Activated CD8-positive, alpha-beta T cell treated with anti-CD3 and anti-CD28 coated beads for 36 hours (primary cell): ENCODE measurements at regions not wholly inside any gene's neighbourhood (a gene's known extent, or its start where the extent isn't known, plus 50 kb on each side); places are given as distances from the start of the nearest gene placed in this dataset.

Experiments used
- ATAC-seq: fragments of 200-7000 bp; cut with Tn5 transposase; one replicate; pipeline ENCODE4 v1.10.0; 2021; ENCODE audit warnings: mild to moderate bottlenecking, moderate library complexity
- CTCF ChIA-PET: fragments of 350-600 bp; sonication (Branson Sonifier 250); formaldehyde crosslinking; loops from one replicate; lab custom pipeline; 2021; ENCODE audit warnings: antibody characterized with exemption; lab: Charles Lee
- POLR2A ChIA-PET: fragments of 350-600 bp; sonication (Branson Sonifier 250); formaldehyde crosslinking; loops from one replicate; lab custom pipeline; 2021; ENCODE audit warnings: antibody characterized with exemption; lab: Charles Lee
- DNase-seq: peaks from one replicate; pipeline ENCODE4 v3.0.0-alpha.2; 2020
- H3K27ac Mint-ChIP-seq: one replicate; pipeline ENCODE4 v1.8.0; 2021; ENCODE audit warnings: mild to moderate bottlenecking, mixed read lengths
- H3K27me3 Mint-ChIP-seq: one replicate; pipeline ENCODE4 v1.8.0; 2021; ENCODE audit warnings: mixed read lengths
- H3K36me3 Mint-ChIP-seq: one replicate; pipeline ENCODE4 v1.8.0; 2021; ENCODE audit warnings: low read depth, mixed read lengths
- H3K4me1 Mint-ChIP-seq: one replicate; pipeline ENCODE4 v1.8.0; 2021; ENCODE audit warnings: low read depth, mixed read lengths
- H3K4me3 Mint-ChIP-seq: one replicate; pipeline ENCODE4 v1.8.0; 2021; ENCODE audit warnings: mild to moderate bottlenecking, moderate library complexity, mixed read lengths
- H3K9me3 Mint-ChIP-seq: one replicate; pipeline ENCODE4 v1.8.0; 2021; ENCODE audit warnings: mixed read lengths
- intact Hi-C: fragments of 100-400 bp; cut with micrococcal nuclease; formaldehyde crosslinking; loops from one replicate; pipeline ENCODE4 v1.10.0; 2022
- TF ChIP-seq, protein P1 (sequence below): fragments of 200-600 bp; IDR thresholded peaks from one replicate; pipeline ENCODE4 v1.8.0; 2022; ENCODE audit warnings: antibody characterized with exemption, mild to moderate bottlenecking

DNA sequence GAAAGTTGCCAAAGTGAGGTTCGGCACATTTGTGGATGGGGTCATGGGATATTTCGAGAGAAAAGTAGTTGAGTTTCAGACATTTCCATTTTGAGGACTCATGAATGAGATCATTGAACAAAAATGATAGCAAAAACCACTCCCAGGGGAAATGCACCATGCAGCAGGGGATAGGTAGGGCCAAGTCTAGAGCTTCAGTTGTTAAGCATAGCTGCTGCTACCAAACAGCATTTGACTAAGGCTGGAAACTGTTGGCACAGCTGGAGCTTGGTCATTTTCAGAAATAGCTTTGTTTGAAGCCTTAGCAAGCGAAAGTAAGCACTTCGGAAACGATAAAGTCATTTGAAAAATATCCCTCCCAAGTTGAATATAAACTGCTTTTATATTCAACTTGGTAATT, 431.8 kb downstream of the SOCS6 start:
- ChIA-PET POLR2A (no interaction called here), CTCF (interaction anchor here (1.2 kb wide), 1 partner anchor 54 kb away, joined by 3 read pairs; no protein-coding TSS in a partner anchor)
- TF ChIP-seq, protein P1, sequence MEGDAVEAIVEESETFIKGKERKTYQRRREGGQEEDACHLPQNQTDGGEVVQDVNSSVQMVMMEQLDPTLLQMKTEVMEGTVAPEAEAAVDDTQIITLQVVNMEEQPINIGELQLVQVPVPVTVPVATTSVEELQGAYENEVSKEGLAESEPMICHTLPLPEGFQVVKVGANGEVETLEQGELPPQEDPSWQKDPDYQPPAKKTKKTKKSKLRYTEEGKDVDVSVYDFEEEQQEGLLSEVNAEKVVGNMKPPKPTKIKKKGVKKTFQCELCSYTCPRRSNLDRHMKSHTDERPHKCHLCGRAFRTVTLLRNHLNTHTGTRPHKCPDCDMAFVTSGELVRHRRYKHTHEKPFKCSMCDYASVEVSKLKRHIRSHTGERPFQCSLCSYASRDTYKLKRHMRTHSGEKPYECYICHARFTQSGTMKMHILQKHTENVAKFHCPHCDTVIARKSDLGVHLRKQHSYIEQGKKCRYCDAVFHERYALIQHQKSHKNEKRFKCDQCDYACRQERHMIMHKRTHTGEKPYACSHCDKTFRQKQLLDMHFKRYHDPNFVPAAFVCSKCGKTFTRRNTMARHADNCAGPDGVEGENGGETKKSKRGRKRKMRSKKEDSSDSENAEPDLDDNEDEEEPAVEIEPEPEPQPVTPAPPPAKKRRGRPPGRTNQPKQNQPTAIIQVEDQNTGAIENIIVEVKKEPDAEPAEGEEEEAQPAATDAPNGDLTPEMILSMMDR: no peak
- Mint-ChIP-seq H3K36me3 (no peaks in the 10 kb centered on the region), H3K27ac (no peak overlapping the region), H3K4me1 (no peaks in the 10 kb centered on the region), H3K9me3 (peaks cover 5% of the 10 kb centered on the region), H3K27me3 (no peaks in the 10 kb centered on the region), H3K4me3 (no peak overlapping the region)
- ATAC-seq (no peak), DNase-seq (no peak)
- intact Hi-C loops: no loop called here

DNA sequence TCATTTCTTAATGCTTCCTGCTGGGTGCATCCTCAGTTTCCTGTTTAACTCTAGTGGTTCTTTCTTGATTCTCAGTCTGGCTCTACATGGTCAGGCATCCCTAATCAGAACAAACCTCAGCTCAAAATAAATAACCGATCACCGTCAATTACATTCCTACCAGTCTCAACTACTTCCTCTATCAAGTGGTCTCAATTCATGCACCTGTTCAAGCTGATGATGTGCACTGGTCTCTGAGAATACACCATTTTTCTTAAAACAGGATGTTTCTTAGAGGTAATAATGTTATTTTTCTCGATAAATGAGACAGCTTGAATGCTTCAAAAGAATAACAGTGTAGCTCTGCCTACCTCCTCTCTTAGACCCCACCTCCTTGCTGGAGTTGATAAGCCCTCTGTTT, 420.9 kb downstream of the SOCS6 start:
- no peaks in the 10 kb centered on the region for H3K27me3 Mint-ChIP-seq
- DNase-seq (no peak), ATAC-seq (no peak)
- intact Hi-C loops: no loop called here
- H3K4me1 Mint-ChIP-seq: peaks cover 6% of the 10 kb centered on the region
- H3K36me3 Mint-ChIP-seq: peaks cover 4% of the 10 kb centered on the region
- no peak overlapping the region for H3K4me3 Mint-ChIP-seq
- TF ChIP-seq, protein P1: no peak
- ChIA-PET POLR2A (no interaction called here), CTCF (no interaction called here)
- peaks cover 18% of the 10 kb centered on the region for H3K9me3 Mint-ChIP-seq
- no peak overlapping the region for H3K27ac Mint-ChIP-seq

DNA sequence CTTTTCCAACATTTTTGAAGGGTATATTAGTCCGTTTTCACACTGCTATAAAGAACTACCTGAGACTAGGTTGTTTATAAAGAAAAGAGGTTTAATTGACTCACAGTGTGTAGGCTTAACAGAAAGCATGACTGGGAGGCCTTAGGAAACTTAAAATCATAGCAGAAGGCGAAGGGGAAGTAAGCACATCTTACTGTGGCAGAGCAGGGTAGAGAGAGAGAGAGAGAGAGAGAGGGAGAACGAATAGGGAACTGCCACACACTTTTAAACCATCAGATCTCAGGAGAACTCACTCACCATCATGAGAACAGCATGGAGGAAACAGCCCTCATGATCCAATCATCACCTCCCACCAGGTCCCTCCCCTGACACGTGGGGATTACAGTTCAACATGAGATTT, 420.3 kb downstream of the SOCS6 start:
- intact Hi-C loops: no loop called here
- Mint-ChIP-seq H3K9me3 (peaks cover 18% of the 10 kb centered on the region), H3K4me1 (peaks cover 6% of the 10 kb centered on the region), H3K36me3 (peaks cover 4% of the 10 kb centered on the region), H3K4me3 (no peak overlapping the region), H3K27ac (no peak overlapping the region), H3K27me3 (no peaks in the 10 kb centered on the region)
- CTCF ChIA-PET: no interaction called here
- DNase-seq (no peak), ATAC-seq (no peak)
- POLR2A ChIA-PET: no interaction called here
- TF ChIP-seq, protein P1: no peak

DNA sequence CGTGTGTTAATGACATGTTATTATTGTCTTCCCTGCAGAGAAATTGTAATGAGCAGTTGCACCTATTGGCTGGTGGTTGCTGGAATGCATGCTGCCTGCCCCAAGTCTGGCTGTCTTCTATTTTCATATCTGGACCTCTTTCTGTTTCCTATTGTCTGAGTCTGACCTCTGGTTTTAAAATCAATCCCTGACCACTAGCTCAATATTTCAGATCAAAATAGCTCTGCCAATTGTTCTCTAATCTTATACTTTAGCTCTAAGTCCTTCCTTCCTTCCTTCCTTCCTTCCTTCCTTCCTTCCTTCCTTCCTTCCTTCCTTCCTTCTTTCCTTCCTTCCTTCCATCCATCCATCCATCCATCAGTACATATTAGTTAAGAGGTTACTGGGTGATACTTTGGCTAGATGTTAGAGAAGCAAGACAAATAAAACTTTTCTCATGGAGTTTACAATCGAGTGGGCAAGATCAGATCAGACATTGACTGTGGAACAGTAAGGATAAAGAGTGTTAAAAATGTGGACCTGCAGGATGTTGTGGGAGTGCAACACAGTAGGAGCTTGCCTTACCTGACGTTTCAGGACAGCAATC, 417.1 kb downstream of the SOCS6 start:
- ChIA-PET POLR2A (no interaction called here), CTCF (no interaction called here)
- ATAC-seq (no peak), DNase-seq (no peak)
- no peak overlapping the region for H3K4me3 Mint-ChIP-seq
- peaks cover 9% of the 10 kb centered on the region for H3K9me3 Mint-ChIP-seq
- H3K36me3 Mint-ChIP-seq: no peaks in the 10 kb centered on the region
- TF ChIP-seq, protein P1: no peak
- no peaks in the 10 kb centered on the region for H3K27me3 Mint-ChIP-seq
- intact Hi-C loops: no loop called here
- H3K4me1 Mint-ChIP-seq: peaks cover 6% of the 10 kb centered on the region
- no peak overlapping the region for H3K27ac Mint-ChIP-seq

DNA sequence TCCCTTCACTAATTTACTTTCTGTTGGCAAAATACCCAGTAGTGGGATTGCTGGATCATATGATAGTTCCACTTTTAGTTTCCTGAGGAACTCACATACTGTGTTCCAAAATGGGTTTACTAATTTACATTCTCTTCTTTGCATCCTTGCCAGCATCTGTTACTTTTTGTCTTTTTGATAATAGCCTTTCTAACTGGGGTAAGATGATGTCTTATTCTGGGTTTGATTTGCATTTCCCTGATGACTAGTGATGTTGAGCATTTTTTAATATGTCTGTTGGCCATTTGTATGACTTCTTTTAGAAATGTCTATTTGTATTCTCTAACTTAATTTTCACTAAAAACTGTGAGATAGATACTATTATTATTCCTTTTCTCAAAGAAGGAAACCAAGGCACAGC, 411.7 kb downstream of the SOCS6 start:
- H3K27ac Mint-ChIP-seq: no peak overlapping the region
- no peak for DNase-seq
- peaks cover 2% of the 10 kb centered on the region for H3K4me1 Mint-ChIP-seq
- peaks cover 13% of the 10 kb centered on the region for H3K9me3 Mint-ChIP-seq
- CTCF ChIA-PET: no interaction called here
- POLR2A ChIA-PET: interaction anchor here (0.7 kb wide), 1 partner anchor 126 kb away, joined by 3 read pairs; no protein-coding TSS in a partner anchor
- TF ChIP-seq, protein P1: no peak
- no peaks in the 10 kb centered on the region for H3K27me3 Mint-ChIP-seq
- H3K4me3 Mint-ChIP-seq: no peak overlapping the region
- peaks cover 3% of the 10 kb centered on the region for H3K36me3 Mint-ChIP-seq
- ATAC-seq: no peak
- intact Hi-C loops: no loop called here
